Endothelial cell of umbilical vein (primary cell): ENCODE measurements at regions not wholly inside any gene's neighbourhood (a gene's known extent, or its start where the extent isn't known, plus 50 kb on each side); places are given as distances from the start of the nearest gene placed in this dataset.

Experiments
- BruUV-seq: library from RNA; stranded (reverse); fragments of 400-500 nt; replicated peaks from 2 replicates; lab custom pipeline; 2021; lab: Mats Ljungman, UMichigan
- CTCF ChIA-PET: fragments of 300-600, 350-600 bp; sonication (Branson Sonifier 250); formaldehyde crosslinking; loops from one replicate; lab custom pipeline; 2021; ENCODE audit warnings: antibody characterized with exemption, inconsistent platforms; lab: Charles Lee
- POLR2A ChIA-PET: fragments of 300-600, 350-600 bp; sonication (Branson Sonifier 250); formaldehyde crosslinking; loops from one replicate; lab custom pipeline; 2021; ENCODE audit warnings: antibody characterized with exemption, inconsistent platforms; lab: Charles Lee
- DNase-seq: peaks from one replicate; pipeline ENCODE4 v3.0.0-alpha.2; 2011; ENCODE audit warnings: low read depth, low spot score
- FAIRE-seq: peaks from 2 replicates; lab custom pipeline; 2011; peaks lifted over from hg19 to GRCh38; lab: Jason Lieb, UNC
- H2AFZ ChIP-seq: 2 replicates; pipeline ENCODE4 v1.6.0; 2012; ENCODE audit warnings: low read depth, low read length, control low read depth, inconsistent platforms
- H3K27ac ChIP-seq: 2 replicates; pipeline ENCODE4 v1.5.1; 2011; ENCODE audit warnings: low read depth, mild to moderate bottlenecking, control low read depth, low read length, moderate library complexity; ENCODE audit not compliant: insufficient read depth
- H3K27me3 ChIP-seq, 2 experiments: 2 replicates each; pipeline versions ENCODE4 v1.6.0 to v1.6.1; 2011; ENCODE audit warnings: low read length in 2 of 2, mixed read lengths in 1 of 2; ENCODE audit not compliant: control insufficient read depth in 2 of 2, insufficient read depth in 2 of 2
- H3K36me3 ChIP-seq, 2 experiments: 2 replicates in 1 of 2; 3 replicates in 1 of 2; pipeline ENCODE4 v1.5.1; 2011; ENCODE audit warnings: low read length in 2 of 2, mild to moderate bottlenecking in 1 of 2, moderate library complexity in 1 of 2; ENCODE audit not compliant: control insufficient read depth in 2 of 2, insufficient read depth in 2 of 2; ENCODE audit errors: extremely low read depth in 1 of 2
- H3K4me1 ChIP-seq: 3 replicates; pipeline ENCODE4 v1.5.1; 2011; ENCODE audit warnings: mild to moderate bottlenecking, low read length; ENCODE audit not compliant: control insufficient read depth, insufficient read depth; ENCODE audit errors: extremely low read depth
- H3K4me2 ChIP-seq: 2 replicates; pipeline ENCODE4 v1.6.1; 2011; ENCODE audit warnings: low read length, control low read depth, mixed read lengths; ENCODE audit not compliant: insufficient read depth
- H3K4me3 ChIP-seq, 3 experiments: fragments of 200-600 bp in 1 of 3; sonication (generic), shearing (Covaris generic) in 1 of 3; replicated peaks in 1 of 3; 2 replicates each; pipeline ENCODE4 v1.5.1; 2011 to 2016; ENCODE audit warnings: control low read depth in 3 of 3, low read length in 3 of 3, mild to moderate bottlenecking in 2 of 3, inconsistent platforms in 1 of 3, low read depth in 1 of 3, moderate library complexity in 1 of 3; ENCODE audit not compliant: insufficient read depth in 1 of 3
- H3K79me2 ChIP-seq: 2 replicates; pipeline ENCODE4 v1.6.0; 2012; ENCODE audit warnings: low read length, inconsistent platforms; ENCODE audit not compliant: control insufficient read depth, insufficient read depth
- H3K9ac ChIP-seq: replicated peaks from 2 replicates; pipeline ENCODE3; 2011; ENCODE audit warnings: low read length, control low read depth; ENCODE audit not compliant: insufficient read depth; ENCODE audit errors: extremely low read depth
- H3K9me1 ChIP-seq: replicated peaks from 3 replicates; pipeline ENCODE4 v1.6.0; 2011; ENCODE audit warnings: mild to moderate bottlenecking, low read length; ENCODE audit not compliant: control insufficient read depth, insufficient read depth; ENCODE audit errors: extremely low read depth
- H3K9me3 ChIP-seq: replicated peaks from 2 replicates; pipeline ENCODE4 v1.5.1; 2012; ENCODE audit warnings: low read length, inconsistent platforms; ENCODE audit not compliant: control insufficient read depth, insufficient read depth
- H4K20me1 ChIP-seq: replicated peaks from 2 replicates; pipeline ENCODE3; 2011; ENCODE audit warnings: mild to moderate bottlenecking, low read length; ENCODE audit not compliant: control insufficient read depth, insufficient read depth; ENCODE audit errors: extremely low read depth
- EZH2 ChIP-seq: IDR thresholded peaks from 2 replicates; pipeline ENCODE4 v1.6.1; 2012; ENCODE audit warnings: borderline replicate concordance, low read depth, mild to moderate bottlenecking, moderate library complexity, low read length, inconsistent platforms; ENCODE audit not compliant: severe bottlenecking
- FOS ChIP-seq: IDR thresholded peaks from 2 replicates; pipeline ENCODE4 v1.6.1; 2011; ENCODE audit warnings: mild to moderate bottlenecking, low read length, moderate library complexity, borderline replicate concordance; ENCODE audit not compliant: insufficient read depth
- GATA2 ChIP-seq: IDR thresholded peaks from 2 replicates; pipeline ENCODE4 v1.7.0; 2011; ENCODE audit warnings: low read depth, mild to moderate bottlenecking, moderate library complexity, mixed read lengths, low read length; ENCODE audit not compliant: insufficient read length, insufficient read depth
- JUN ChIP-seq: IDR thresholded peaks from 2 replicates; pipeline ENCODE4 v1.6.1; 2011; ENCODE audit warnings: borderline replicate concordance, low read depth; ENCODE audit not compliant: insufficient read length, insufficient read depth
- MYC ChIP-seq: IDR thresholded peaks from one replicate; pipeline ENCODE4 v1.6.1; 2011; ENCODE audit warnings: mild to moderate bottlenecking, low read depth, low read length
- POLR2A ChIP-seq: IDR thresholded peaks from 2 replicates; pipeline ENCODE4 v1.6.1; 2012; ENCODE audit warnings: low read depth, mild to moderate bottlenecking, control low read depth, low read length
- POLR2AphosphoS5 ChIP-seq: IDR thresholded peaks from 2 replicates; pipeline ENCODE4 v1.6.1; 2012; ENCODE audit warnings: low read depth, mild to moderate bottlenecking, control low read depth, low read length, moderate library complexity; ENCODE audit not compliant: insufficient read depth
- dilution Hi-C: fragments of 300-500 bp; cut with MboI; formaldehyde crosslinking; loops from one replicate; pipeline ENCODE4 v1.15.0; 2019; ENCODE audit warnings: low sequenced_read_pairs; ENCODE audit not compliant: extremely low pct_ligation_motif_present
- intact Hi-C: fragments of 100-400 bp; cut with micrococcal nuclease; formaldehyde crosslinking; loops from one replicate; pipeline ENCODE4 v1.10.0; 2022
- TF ChIP-seq, protein P1 (sequence below): IDR thresholded peaks from 2 replicates; pipeline ENCODE4 v1.6.1; 2011; ENCODE audit not compliant: insufficient read depth, insufficient read length
- TF ChIP-seq, protein P2 (sequence below), 2 donors: IDR thresholded peaks; 1 replicate in 1 of 2; 2 replicates in 1 of 2; pipeline ENCODE4 v1.5.1; 2011; ENCODE audit warnings: low read length in 2 of 2, mild to moderate bottlenecking in 2 of 2, moderate library complexity in 2 of 2, control low read depth in 1 of 2, inconsistent platforms in 1 of 2, low read depth in 1 of 2; ENCODE audit not compliant: insufficient read depth in 1 of 2; ENCODE audit errors: extremely low read depth in 1 of 2

DNA sequence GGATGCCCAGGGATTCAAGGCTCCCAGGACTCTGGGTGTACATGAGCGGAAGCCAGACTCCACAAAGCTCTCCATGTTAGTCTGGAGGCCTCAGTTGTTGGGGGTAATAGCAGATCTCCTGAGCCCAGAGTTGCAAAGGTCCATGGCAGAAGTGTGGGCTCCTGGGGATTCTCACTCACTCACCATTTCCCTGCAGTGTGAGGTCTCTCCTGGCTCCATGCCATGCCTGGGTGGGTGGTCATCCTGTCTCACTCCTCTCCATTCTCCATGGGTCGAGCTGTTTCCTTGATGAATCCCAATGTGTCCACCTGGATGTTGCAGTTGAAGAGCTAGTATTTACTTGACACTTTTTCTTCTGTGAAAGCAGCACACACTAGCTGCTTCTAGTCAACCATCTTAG lies 156.8 kb upstream of the LRRC7 start:
- FAIRE-seq, result no peak

More for the DNA sequence above, 156.8 kb upstream of the LRRC7 start:
- H4K20me1 ChIP-seq, result no peaks in the 10 kb centered on the region
- no peak overlapping the region for H2AFZ ChIP-seq
- H3K79me2 ChIP-seq, result no peaks in the 10 kb centered on the region
- dilution Hi-C loops, result no loop called here
- no peaks in the 10 kb centered on the region for H3K9me3 ChIP-seq
- intact Hi-C loops, result no loop called here
- CTCF ChIA-PET, result interaction anchor here (1.2 kb wide), 1 partner anchor 54 kb away, joined by 5 read pairs; no protein-coding TSS in a partner anchor
- no peak overlapping the region for H3K9ac ChIP-seq
- no peaks in the 10 kb centered on the region for H3K9me1 ChIP-seq
- no peak overlapping the region for H3K27ac ChIP-seq
- TF ChIP-seq POLR2A, result no peak
- no peak for TF ChIP-seq GATA2
- TF ChIP-seq JUN, result no peak
- TF ChIP-seq MYC, result no peak
- TF ChIP-seq, protein P1, sequence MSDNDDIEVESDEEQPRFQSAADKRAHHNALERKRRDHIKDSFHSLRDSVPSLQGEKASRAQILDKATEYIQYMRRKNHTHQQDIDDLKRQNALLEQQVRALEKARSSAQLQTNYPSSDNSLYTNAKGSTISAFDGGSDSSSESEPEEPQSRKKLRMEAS, result no peak
- TF ChIP-seq, protein P2, sequence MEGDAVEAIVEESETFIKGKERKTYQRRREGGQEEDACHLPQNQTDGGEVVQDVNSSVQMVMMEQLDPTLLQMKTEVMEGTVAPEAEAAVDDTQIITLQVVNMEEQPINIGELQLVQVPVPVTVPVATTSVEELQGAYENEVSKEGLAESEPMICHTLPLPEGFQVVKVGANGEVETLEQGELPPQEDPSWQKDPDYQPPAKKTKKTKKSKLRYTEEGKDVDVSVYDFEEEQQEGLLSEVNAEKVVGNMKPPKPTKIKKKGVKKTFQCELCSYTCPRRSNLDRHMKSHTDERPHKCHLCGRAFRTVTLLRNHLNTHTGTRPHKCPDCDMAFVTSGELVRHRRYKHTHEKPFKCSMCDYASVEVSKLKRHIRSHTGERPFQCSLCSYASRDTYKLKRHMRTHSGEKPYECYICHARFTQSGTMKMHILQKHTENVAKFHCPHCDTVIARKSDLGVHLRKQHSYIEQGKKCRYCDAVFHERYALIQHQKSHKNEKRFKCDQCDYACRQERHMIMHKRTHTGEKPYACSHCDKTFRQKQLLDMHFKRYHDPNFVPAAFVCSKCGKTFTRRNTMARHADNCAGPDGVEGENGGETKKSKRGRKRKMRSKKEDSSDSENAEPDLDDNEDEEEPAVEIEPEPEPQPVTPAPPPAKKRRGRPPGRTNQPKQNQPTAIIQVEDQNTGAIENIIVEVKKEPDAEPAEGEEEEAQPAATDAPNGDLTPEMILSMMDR (IDR thresholded peaks at IDR 0.05; ENCODE audit: extremely low read depth in 1 of 2, insufficient read depth in 1 of 2, low read depth in 1 of 2, low read length in 2 of 2), result no peak
- TF ChIP-seq FOS, result no peak
- TF ChIP-seq POLR2AphosphoS5, result no peak
- no peak for TF ChIP-seq EZH2
- no peak overlapping the region for H3K4me3 ChIP-seq
- BruUV-seq, result no TSS peak
- DNase-seq, result no peak
- H3K27me3 ChIP-seq, result no peaks in the 10 kb centered on the region
- no peaks in the 10 kb centered on the region for H3K36me3 ChIP-seq
- no peak overlapping the region for H3K4me2 ChIP-seq
- H3K4me1 ChIP-seq, result no peaks in the 10 kb centered on the region
- POLR2A ChIA-PET, result no interaction called here
